ENCODE measurements at regions not wholly inside any gene's neighbourhood (a gene's known extent, or its start where the extent isn't known, plus 50 kb on each side); places are given as distances from the start of the nearest gene placed in this dataset.
"Not testable (repeated sequence)": the region's sequence is repeated elsewhere in the genome, so short reads cannot be mapped to it uniquely, and the experiment has no call there.

DNA sequence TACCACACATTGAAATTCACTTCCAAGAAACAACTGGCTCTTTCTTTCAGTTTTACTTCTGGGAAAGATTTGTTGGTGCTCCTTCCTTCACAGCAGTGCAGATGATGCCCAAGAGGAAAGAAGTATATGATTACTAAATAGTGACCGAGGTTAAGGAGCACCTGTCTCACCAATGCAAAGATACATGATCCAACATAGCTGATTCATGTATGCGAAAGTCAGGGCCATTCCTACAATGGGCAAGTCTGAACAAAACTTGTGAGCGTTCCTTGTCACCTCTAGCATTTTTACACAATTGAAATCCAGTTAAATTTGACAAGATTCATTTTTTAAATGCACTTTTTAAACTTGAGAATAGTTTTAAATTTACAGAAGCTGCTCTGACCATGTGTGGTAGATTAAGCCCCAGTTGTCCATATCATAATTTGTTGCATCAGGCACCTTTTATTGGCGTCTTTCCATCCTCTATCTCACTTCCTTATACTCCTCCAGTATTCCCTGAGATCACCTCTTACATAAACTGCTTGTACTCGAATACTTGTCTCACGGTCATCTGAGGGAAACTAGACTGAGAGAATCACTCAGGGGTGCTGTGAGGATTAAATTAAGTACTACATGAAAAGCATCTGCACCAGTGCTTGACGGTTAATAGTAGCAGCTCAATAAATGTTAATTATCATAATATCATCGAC is 438.8 kb upstream of the CDH20 start:
- no peak for DNase-seq

DNA sequence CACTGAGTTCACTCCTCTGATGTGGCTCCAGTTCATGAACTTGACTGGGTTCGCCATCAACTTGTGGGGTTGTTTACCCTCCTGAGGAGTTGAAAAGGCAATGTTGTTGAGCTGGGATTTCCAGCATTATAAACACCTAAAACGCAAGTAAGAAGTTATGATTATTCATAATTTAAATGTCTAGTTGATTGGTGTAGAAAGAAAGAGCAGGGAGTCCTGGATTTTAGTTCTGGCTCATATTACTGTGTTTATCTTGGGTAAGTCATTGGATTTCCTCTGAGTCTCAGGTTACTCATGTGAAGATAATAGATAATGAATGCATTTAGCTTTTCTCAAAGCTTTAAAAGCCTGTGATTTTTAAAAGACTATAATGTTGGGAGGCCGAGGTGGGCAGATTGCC is 438.0 kb upstream of the CDH20 start:
- DNase-seq: no peak

DNA sequence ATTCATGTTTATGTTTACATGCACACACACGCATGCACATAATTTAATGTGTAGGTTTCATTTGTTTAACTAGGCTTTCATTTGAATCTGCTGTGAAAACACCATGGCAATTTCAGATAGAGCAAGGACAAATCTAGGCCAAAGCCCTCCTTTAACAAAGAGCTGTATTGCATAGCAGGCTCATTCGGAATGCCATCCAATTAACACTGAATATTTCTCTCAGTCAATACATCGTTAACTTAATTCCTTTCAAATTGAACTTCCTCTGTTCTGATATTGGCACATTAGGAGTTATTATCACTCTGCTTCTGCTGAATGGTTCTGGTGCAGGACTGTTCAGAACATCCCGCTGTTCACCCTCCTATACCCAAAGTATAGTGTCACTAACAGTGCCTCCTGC is 435.1 kb upstream of the CDH20 start:
- DNase-seq: no peak

DNA sequence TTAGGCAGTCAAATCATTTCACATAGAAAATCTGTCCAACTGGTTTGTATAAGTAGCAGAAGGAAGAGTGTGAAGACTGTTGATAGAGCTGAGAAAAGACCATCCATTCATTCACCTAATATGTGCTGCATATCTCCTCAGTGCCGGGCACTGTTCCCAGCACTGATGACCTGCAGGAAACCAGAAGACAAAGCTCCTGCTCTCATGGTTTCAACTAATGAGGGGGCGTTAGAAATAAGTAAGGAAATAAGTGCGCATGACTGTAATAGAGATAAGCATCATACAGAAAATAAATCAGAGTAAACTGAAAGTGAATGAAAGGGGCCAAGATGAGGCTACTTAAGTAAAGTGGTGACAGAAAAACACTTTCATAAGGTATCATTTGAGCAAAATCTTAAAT is 427.5 kb upstream of the CDH20 start:
- DNase-seq: no peak

DNA sequence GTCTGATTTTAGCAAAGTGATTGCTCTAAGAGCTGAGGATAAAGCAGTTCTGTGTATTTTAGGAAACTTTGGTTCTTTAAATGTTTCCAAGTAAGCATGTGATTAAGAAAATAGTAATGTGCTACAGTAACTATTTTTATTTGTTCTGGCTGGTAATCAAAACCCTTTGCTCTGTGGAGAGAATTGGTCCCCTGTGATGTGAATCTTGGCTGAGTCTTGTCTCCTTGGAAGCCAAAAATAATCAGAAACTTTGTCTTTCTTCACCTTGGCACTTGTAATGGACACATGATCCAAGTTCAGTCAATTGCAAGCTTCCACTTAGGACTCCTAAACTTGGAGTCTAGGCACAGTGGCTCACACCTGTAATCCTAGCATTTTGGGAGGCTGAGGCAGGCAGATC is 422.7 kb upstream of the CDH20 start:
- DNase-seq: peak; percentile 44

DNA sequence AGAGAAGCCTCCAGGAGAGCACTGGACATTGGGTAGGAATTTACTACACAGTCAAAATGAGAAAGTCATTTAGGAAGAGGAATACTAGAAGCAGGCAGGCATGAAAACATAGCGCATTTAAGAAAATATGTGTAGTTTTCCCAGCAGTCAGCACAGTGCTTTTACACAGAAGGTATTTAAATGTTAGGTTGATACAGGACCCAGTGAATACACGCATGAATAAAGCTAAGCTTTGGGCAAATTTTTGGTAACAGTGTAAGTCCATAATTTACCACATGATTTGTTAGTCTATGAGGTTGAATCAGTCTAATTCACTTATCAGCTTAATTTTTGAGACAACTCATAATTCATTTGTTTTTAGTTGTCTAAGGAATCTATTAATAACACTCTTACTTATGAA is 421.7 kb upstream of the CDH20 start:
- DNase-seq: no peak

DNA sequence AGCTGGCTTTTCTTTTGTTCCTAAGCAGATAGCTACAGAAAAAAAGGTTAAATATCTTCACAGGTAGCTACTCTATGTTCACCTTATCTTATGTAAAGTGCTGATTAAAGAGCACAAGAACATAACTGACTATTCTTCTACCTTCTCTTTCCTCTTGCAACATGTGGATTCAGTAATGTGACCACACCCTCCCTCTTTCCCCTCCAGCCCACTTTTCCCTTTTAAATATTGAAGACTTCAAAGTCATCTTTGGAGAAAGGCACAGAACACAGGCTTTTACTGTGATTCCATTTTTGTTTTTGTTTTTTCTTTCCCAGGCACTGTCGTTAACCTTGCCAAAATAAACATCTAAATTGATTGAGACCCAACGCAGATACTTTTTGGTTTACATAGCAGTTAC is 418.1 kb upstream of the CDH20 start:
- no peak for DNase-seq

DNA sequence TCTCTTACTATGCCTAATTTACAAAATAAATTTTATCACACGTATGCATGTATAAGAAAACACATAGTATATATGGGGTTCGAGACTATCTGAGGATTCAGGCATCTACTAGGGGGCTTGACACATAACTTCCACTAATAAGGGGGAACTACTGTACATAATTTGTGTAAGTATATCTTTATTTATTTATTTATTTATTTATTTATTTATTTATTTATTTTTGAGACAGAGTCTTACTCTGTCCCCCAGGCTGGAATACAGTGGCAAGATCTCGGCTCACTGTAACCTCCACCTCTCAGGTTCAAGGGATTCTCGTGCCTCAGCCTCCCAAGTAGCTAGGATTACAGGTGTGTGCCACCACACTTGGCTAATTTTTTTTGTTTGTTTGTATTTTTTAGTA is 414.4 kb upstream of the CDH20 start:
- not testable (repeated sequence) for DNase-seq

DNA sequence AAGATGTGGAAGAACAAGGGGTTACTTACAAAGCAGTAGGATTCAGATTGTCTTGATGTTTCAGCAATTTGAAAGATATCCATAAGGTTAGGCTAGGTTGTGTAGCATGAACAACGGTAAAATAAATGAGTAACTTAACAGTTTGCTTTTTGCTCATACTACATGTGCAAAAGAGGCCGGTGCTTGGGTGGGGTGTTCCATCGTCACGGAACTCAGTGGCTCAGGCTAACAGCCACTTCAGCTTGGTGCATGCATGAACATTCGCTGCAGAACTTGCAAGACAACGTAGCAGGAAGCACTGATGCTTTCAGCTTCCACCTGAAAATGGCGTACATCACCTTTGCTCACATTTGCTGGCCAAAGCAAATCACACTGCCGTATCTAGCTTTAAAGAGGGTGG is 407.3 kb upstream of the CDH20 start:
- no peak for DNase-seq

DNA sequence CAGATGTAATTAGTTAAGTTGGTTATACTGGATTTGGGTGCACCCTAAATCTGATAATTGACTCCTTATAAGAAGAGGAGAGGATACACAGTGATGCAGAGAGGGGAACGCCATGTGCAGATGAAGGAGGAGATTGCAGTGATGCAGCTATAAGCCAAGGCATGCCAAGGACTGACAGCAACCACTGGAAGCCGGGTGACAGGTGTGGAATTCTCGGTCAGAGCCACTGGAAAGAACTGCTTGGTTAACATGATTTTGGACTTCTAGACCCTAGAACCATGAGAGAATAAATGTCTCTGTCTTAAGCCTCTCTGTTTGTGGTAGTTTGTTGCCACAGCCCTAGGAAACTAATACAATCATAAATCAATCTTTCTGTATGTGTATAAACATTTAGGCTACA is 403.3 kb upstream of the CDH20 start:
- DNase-seq: no peak

DNA sequence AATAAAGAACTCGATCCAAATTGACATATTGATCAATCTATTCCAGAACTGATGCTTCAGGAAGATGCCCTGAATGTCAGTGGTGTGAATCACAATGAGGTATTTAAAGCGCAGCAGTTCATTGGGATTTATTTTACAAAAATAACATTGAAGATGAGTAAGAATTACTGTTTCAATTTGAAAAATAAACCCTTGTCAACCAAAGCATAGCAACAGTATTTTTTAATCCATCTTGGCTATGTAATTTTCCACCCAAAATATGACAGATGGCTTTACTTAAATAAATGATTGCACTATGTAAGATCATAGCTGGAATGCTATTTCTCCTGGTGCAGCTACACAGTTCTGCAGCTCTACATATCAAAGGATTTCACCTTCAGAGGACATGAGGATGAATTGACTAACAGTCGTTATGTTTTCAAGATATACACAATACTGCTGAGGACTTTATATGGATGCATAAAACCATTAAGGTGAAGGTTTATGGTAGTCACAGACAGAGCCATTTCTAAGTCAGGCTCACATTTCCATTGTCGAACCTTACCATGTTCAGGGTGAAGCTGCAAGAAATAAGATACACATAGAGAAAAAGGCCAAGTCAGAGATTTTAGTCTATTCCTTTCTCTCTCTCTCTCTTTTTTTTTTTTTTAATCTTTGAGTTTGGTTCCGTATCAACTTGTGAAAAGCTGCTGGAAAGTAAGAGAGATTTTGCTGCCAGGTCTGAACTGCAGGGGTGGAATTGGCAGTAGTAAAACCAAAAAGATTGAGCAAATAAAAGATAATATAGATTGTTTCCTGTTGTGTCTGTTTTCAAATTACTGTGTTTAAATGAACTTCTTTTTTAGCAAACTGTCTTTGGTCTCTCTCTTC is 398.0 kb upstream of the CDH20 start:
- peak; percentile 18 for DNase-seq

DNA sequence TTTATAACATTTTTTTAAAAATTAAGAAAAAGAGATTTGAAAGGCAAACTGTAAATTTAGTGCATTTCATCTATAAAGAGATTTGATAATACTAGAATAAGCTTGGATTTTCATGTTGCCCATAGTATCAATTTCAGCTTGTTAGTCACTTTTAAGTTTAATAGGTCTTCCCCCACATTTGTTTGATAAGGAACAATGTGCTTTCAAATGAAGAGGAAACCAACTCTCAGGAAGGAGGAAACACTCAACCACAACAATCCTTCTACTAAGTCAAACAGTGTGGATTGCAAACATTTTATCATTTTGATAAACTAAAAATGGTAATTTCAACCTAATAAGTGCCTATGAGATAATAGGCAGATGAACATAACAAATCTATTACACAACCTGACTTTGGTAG is 397.1 kb upstream of the CDH20 start:
- no peak for DNase-seq

DNA sequence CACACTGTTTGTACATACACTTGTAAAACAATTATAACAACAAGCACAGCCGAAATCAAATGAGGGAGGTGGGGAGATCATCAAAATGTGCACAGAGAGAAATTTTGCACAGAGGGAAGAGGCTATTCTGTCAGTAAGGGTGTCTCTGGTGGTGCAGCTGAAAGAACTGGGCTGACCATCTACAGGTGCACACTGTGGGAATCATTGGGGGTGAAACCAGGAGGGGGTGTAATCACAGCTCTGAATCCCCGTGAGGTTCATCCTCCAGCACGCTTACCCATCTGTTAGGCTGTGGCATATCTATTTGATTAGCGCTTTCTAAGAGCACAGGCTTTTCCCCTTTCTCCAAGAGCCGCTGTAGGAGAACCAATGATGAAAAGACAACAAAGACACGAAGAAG is 389.9 kb upstream of the CDH20 start:
- DNase-seq: no peak

DNA sequence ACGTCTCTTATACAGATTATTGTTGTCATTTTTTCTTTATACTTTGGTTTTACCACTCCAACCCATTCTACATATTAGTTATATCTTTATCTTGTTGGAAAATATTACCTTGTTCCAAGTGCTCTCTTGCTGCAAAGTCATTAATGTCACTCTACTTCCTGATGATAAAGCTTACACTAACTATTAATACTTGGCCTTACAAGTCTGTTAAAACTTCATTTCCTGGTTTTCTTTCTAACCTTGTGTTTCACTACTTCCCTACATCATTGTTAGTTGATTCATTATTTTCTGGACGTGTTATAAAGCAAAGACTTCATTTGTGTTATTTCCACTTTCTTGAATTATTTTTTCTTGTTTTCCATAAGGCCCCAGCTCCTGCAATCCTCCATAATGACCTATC is 382.6 kb upstream of the CDH20 start:
- no peak for DNase-seq

DNA sequence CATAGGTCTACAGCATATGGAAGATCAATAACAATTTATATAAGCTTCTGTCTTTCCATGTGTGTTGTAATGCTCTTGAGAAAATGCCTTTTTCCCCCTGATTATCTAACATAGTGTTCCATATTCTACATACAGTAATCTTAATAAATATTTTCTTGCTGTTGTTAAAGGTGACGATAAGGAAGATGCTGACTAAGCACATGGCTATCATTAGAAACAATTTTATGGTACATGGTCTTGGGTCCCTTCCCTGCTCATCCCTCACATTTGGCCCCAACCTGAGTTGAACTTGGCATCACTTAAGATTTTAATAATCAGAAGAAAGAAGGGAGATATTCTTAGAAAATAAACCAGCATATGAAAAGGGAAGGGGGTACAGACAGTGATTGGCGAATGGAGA is 382.1 kb upstream of the CDH20 start:
- DNase-seq: no peak

DNA sequence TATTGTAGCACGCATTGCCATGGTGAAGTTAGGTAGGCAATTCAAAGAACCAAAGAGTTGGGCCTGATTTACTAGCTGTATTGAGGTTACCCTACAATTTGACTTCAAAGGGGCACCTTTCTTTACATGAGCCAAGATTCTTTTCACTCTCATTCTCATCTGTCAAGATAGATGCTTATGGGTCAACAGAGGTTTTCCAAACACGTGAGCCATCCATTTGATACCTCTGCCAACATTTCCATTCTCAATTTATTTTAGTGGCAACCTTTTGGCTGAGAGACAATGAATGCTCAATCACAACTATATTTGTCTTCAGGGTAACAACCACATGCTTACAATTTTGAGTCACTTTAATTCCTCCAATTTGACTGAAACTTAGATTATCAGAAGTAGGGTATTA is 370.6 kb upstream of the CDH20 start:
- DNase-seq: no peak

DNA sequence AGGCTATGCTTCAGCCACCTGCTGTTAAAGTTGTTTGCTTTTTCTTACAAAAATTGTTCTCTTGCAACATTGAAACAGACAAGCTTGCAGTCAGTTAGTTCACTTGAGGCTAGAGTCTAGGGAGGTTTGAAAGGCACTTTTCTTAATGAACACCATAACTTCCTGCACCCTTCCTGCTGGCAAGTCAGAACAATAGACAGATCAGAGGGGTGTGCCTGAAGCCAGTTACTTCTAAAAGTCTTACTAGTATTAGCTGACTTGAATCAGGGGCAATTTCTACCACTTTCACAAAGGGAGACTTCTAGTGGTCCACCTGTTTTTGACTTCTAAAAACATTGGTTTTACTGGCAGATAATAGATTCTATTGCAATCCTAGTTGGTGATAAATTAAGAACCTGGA is 367.4 kb upstream of the CDH20 start:
- no peak for DNase-seq

DNA sequence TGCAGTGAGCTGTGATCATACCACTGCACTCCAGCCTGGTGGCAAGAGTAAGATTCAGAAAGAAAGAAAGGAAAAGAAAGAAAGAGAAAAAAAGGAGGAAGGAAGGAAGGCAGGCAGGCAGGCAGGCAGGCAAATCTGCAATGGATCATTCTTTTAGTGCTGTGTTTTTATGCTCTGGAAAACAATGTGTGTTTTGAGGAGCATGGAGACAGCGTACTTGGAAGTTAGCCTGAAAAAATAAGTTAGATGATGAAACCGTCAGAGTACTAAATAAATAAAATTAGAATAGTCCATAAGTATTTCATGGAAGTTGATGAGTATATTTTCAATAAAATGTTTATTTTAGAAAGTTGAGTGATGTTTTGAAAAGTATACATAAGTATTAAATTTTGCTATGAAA is 366.4 kb upstream of the CDH20 start:
- no peak for DNase-seq

DNA sequence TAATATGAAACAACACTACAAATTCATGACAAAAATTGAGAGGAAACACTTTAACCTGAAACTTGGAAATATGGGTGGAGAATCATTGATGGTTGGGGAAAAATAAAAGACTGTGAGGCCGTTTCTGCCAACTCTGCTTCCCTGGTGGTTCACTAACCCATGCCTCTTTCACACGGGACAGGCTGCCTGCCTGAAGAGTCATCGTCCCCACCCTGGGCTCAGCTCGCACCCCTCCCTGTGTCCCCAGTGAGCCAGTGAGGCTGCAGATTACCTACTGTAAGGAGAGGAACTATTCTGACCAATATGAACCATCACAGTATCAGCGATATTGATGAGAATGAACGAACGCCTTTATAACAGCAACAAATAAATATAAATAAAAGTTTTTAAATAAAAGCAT is 357.8 kb upstream of the CDH20 start:
- no peak for DNase-seq

DNA sequence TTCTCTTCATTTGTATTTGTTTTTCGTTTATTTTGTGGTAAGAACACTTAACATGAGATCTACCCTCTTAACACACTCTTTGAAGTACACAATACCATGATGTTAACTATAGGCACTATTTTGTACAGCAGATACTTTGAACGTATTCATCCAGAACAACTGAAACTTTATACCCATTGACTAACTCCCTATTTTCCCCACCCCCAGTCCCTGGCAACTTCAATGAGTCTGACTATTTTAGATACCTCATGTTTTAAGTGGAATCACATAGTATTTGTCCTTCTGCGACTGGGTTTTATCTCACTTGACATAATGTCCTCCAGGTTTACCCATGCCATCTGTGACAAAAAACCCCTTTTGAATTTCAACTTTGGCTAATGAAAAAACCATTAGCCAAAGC is 356.3 kb upstream of the CDH20 start:
- no peak for DNase-seq

DNA sequence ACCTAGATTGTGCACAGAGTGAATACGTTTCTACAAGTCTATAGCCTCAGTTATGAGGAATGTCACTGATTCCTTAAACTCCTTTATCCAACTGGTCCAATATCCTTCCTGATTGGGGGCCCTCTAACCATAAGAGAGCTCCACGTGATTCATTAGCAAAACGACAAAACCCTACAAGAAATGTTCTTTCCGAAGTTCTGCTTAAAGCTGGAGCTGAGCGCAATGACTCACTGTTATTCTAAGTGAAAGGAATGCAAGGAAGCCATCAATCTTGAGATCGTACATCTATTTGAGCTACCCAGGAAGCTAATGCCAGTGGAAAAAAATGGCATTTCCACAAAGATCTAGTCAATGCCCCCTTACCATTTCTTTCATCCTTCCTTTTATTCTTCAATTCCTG is 354.9 kb upstream of the CDH20 start:
- DNase-seq: no peak

DNA sequence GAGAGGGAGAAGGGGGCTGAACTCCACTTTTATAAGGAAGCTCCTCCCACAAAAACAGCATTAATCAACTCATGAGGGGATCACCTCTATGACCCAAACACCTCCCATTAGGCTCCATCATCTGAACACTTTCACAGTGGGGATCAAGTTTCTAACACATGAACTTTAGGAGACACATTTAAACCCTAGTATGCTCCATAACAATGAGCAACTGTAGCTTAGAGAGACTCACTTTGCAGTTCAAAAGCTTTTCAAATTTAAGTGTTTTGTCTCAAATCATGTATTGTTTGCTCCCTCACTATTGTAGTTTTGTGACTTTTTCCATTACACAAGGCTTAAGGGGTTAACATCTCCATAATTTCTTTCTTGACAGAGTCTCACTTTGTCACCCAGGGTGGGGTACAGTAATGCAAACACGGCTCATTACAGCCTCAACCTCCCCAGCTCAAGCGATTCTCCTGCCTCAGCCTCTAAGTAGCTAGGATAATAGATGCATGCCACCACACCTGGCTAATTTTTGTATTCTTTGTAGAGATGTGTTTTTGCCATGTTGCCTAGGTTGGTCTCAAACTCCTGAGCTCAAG is 352.7 kb upstream of the CDH20 start:
- DNase-seq: no peak

DNA sequence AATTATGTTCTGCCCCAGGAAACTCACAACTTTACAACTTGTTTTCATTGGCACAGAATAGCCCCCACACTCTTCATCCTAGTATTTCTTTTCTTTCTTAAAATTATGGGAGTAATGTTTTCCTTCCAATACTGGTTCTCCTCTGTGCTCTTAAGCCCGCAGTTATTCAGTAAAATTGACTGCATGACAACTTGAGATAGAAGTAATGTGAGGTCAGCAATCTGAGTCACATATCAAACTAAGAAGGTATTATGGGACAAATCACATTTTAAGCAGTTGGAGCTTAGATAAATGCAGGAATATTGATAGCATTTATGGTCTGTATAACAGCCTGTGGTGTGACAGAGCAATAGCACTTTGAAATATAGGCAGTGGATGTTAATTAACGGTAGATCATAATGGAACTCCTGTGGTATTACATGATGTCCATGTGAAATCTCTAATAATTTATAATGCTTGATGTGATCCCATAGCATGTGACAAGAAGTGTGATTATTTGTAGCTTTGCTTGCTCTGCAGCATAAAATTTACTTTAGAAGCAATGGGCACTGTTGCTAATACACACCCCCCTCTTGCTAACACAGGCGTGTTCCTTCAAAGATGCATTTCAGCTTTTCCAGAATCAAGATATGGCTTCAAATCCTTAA is 351.4 kb upstream of the CDH20 start:
- no peak for DNase-seq

DNA sequence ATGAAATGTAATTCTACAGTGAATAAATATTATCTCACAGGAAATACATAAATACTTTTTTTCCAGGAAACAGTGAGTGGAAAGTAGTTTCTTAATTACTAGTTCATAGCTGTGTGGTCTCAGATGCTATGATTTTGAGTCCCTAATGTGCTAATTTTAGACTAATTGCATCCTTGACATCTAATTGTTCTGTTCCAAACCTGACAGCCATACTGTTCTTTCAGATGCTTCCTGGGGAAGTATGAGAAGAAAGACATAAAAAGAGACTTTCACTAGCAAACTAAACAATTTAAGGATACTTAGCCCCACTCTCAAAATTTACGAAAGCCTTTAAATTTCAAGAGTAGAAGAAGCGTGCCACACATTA is 350.9 kb upstream of the CDH20 start:
- DNase-seq: no peak

Data from hindlimb muscle (tissue), 1 donor.